GM23338 (cell line): ENCODE measurements at regions not wholly inside any gene's neighbourhood (a gene's known extent, or its start where the extent isn't known, plus 50 kb on each side); places are given as distances from the start of the nearest gene placed in this dataset.
"Not testable (repeated sequence)": the region's sequence is repeated elsewhere in the genome, so short reads cannot be mapped to it uniquely, and the experiment has no call there.

Experiments
- ATAC-seq: fragments of 200-7000 bp; cut with Tn5 transposase; 3 replicates; pipeline ENCODE4 v1.9.1; 2020
- DNase-seq: peaks from one replicate; pipeline ENCODE4 v3.0.0-alpha.2; 2015; ENCODE audit warnings: low spot score
- H2AFZ ChIP-seq: fragments of 200-600 bp; sonication (generic); 2 replicates; pipeline ENCODE4 v1.8.0; 2016; ENCODE audit warnings: antibody characterized with exemption, mild to moderate bottlenecking, moderate library complexity
- H3F3A ChIP-seq: fragments of 200-600 bp; sonication (generic); replicated peaks from 2 replicates; pipeline ENCODE4 v1.8.0; 2017; ENCODE audit warnings: antibody characterized with exemption, mixed run types, low read depth
- H3K27ac ChIP-seq: fragments of 200-600 bp; sonication (generic); 2 replicates; pipeline ENCODE4 v1.6.1; 2016; ENCODE audit warnings: low read depth
- H3K27me3 ChIP-seq: fragments of 200-600 bp; sonication (generic); 2 replicates; pipeline ENCODE4 v1.8.0; 2016; ENCODE audit warnings: mild to moderate bottlenecking, mixed run types, moderate library complexity; ENCODE audit not compliant: insufficient read depth
- H3K36me3 ChIP-seq: fragments of 200-600 bp; sonication (generic); 2 replicates; pipeline ENCODE4 v1.8.0; 2016; ENCODE audit warnings: mild to moderate bottlenecking; ENCODE audit not compliant: insufficient read depth
- H3K4me1 ChIP-seq: fragments of 200-600 bp; sonication (generic); 2 replicates; pipeline ENCODE4 v1.8.0; 2016; ENCODE audit warnings: mild to moderate bottlenecking, moderate library complexity; ENCODE audit not compliant: insufficient read depth
- H3K4me2 ChIP-seq: fragments of 200-600 bp; sonication (generic); 2 replicates; pipeline ENCODE4 v1.7.1; 2017; ENCODE audit warnings: mixed run types
- H3K4me3 ChIP-seq: fragments of 200-600 bp; sonication (generic); 2 replicates; pipeline ENCODE4 v1.6.1; 2016; ENCODE audit warnings: mixed run types
- H3K79me2 ChIP-seq: fragments of 200-600 bp; sonication (generic); replicated peaks from 2 replicates; pipeline ENCODE4 v1.8.0; 2017; ENCODE audit warnings: mild to moderate bottlenecking; ENCODE audit not compliant: insufficient read depth
- H3K9me2 ChIP-seq: fragments of 200-600 bp; sonication (generic); 2 replicates; pipeline ENCODE4 v1.8.0; 2017; ENCODE audit not compliant: insufficient read depth
- H4K20me1 ChIP-seq: fragments of 200-600 bp; sonication (generic); replicated peaks from 2 replicates; pipeline ENCODE4 v1.8.0; 2017; ENCODE audit warnings: mild to moderate bottlenecking; ENCODE audit not compliant: insufficient read depth
- H3K27ac Mint-ChIP-seq: 2 replicates; pipeline ENCODE4 v1.8.0; 2020; ENCODE audit warnings: inconsistent platforms, mild to moderate bottlenecking, moderate library complexity, mixed read lengths
- H3K27me3 Mint-ChIP-seq: 3 replicates; pipeline ENCODE4 v1.8.0; 2022; ENCODE audit warnings: low read depth, mild to moderate bottlenecking, moderate library complexity, mixed read lengths, inconsistent platforms; ENCODE audit not compliant: insufficient read depth, poor library complexity
- H3K36me3 Mint-ChIP-seq: 3 replicates; pipeline ENCODE4 v1.8.0; 2021; ENCODE audit warnings: low read depth, mild to moderate bottlenecking, inconsistent platforms, moderate library complexity, mixed read lengths
- H3K4me1 Mint-ChIP-seq: 3 replicates; pipeline ENCODE4 v1.8.0; 2020; ENCODE audit warnings: mild to moderate bottlenecking, inconsistent platforms, mixed read lengths
- H3K4me3 Mint-ChIP-seq: 3 replicates; pipeline ENCODE4 v1.8.0; 2021; ENCODE audit warnings: moderate library complexity, mild to moderate bottlenecking, inconsistent platforms, mixed read lengths
- H3K9me3 Mint-ChIP-seq: 3 replicates; pipeline ENCODE4 v1.8.0; 2020; ENCODE audit warnings: moderate library complexity, mild to moderate bottlenecking, inconsistent platforms, mixed read lengths
- REST ChIP-seq: IDR thresholded peaks from one replicate; pipeline ENCODE4 v1.6.1; 2018; ENCODE audit warnings: antibody characterized with exemption; ENCODE audit not compliant: unreplicated experiment
- STAT1 ChIP-seq: IDR thresholded peaks from one replicate; pipeline ENCODE4 v1.6.1; 2016; ENCODE audit warnings: antibody characterized with exemption; ENCODE audit not compliant: unreplicated experiment
- ZNF331 ChIP-seq: fragments of 250-450 bp; sonication (Bioruptor Pico); IDR thresholded peaks from 2 replicates; pipeline ENCODE4 v1.5.0; 2020; ENCODE audit warnings: low read depth, mild to moderate bottlenecking, moderate library complexity
- ZNF462 ChIP-seq: fragments of 250-450 bp; sonication (Bioruptor Pico); IDR thresholded peaks from 2 replicates; pipeline ENCODE4 v1.5.0; 2020; ENCODE audit warnings: mild to moderate bottlenecking, moderate library complexity

DNA sequence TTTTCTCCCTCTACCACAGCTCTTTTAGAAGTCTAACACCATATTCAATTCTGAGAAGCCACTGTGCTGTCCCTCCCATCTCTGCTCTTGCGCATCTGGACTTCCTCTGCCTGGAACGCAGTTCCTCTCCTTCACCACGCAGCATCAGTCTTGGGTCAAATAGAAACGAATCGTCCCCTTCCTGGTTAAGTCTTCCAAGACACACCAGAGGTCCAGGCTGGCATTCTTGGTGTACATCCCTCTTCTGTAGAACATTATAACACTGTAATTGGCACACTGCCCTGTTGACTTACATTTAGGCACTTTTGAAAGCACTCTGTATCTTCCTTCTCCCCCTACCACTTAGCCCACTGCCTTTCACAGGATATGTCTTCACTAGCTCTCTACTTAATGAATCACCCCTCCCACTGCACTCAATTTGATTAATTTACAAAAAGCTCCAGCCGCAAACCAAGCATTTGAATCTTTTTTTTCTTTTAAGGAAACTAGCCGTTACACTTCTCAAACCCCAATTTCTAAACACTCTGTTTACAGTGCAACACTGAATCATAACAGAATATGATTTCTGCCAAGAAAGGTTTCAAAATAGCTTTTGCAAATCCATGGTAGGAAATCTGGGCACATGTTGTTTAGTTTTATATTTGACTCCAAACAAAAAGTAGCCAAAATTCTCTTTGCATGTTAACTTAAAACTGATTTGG, 140.8 kb upstream of the CARMIL1 start (continued):
- TF ChIP-seq ZNF462 (no peak), ZNF331 (no peak)

GRCh38 chr6:25138934-25139415, 140.2 kb upstream of the CARMIL1 start:
- no peaks in the 10 kb centered on the region for H3K4me1 Mint-ChIP-seq
- no peak overlapping the region for H3K27ac Mint-ChIP-seq
- no peaks in the 10 kb centered on the region for H3K4me1 ChIP-seq
- H3K9me3 Mint-ChIP-seq, result peaks cover 18% of the 10 kb centered on the region; the same call in 2 of the 3 replicates
- H3K4me3 Mint-ChIP-seq, result no peak overlapping the region
- H3K27me3 ChIP-seq, result no peaks in the 10 kb centered on the region
- no peak for ATAC-seq
- peaks cover 2% of the 10 kb centered on the region; the same call in 1 of the 3 replicates for H3K36me3 Mint-ChIP-seq
- peaks cover 10% of the 10 kb centered on the region; the same call in 1 of the 2 replicates for H3K36me3 ChIP-seq
- H3K4me3 ChIP-seq, result no peak overlapping the region
- no peaks in the 10 kb centered on the region for H3F3A ChIP-seq
- peak overlapping the region; percentile 67; the same call in 1 of the 2 replicates for H2AFZ ChIP-seq
- no peaks in the 10 kb centered on the region for H3K79me2 ChIP-seq
- no peak for TF ChIP-seq REST
- no peak for TF ChIP-seq STAT1
- peaks cover 2% of the 10 kb centered on the region for H3K27me3 Mint-ChIP-seq
- no peak for DNase-seq
- H3K9me2 ChIP-seq, result peaks cover 4% of the 10 kb centered on the region; the same call in 1 of the 2 replicates
- no peak overlapping the region for H3K4me2 ChIP-seq
- no peak overlapping the region for H3K27ac ChIP-seq
- no peaks in the 10 kb centered on the region for H4K20me1 ChIP-seq

- H3K27ac ChIP-seq, H2AFZ ChIP-seq, H3K4me1 Mint-ChIP-seq, H4K20me1 ChIP-seq, H3K79me2 ChIP-seq, H3K27me3 ChIP-seq, ATAC-seq, H3K36me3 Mint-ChIP-seq, H3F3A ChIP-seq, H3K4me3 Mint-ChIP-seq, H3K4me1 ChIP-seq, H3K27ac Mint-ChIP-seq, DNase-seq, H3K36me3 ChIP-seq, H3K4me3 ChIP-seq, H3K4me2 ChIP-seq, H3K9me2 ChIP-seq, H3K27me3 Mint-ChIP-seq: not testable (repeated sequence)
- peaks cover 13% of the 10 kb centered on the region; the same call in 1 of the 3 replicates for H3K9me3 Mint-ChIP-seq
These were observed 139.6 kb upstream of the CARMIL1 start for GRCh38 chr6:25139608-25140007.
